Suprapubic skin (tissue), 4 donors: ENCODE measurements at regions not wholly inside any gene's neighbourhood (a gene's known extent, or its start where the extent isn't known, plus 50 kb on each side); places are given as distances from the start of the nearest gene placed in this dataset.

Experiments
- DNase-seq, 2 donors: peaks; one replicate each; pipeline ENCODE4 v3.0.0-alpha.2; 2019; ENCODE audit warnings: low spot score in 2 of 2
- H3K27ac ChIP-seq: fragments of 200-600 bp; sonication (generic); one replicate; pipeline ENCODE4 v1.5.1; 2019
- H3K27me3 ChIP-seq: fragments of 200-600 bp; sonication (generic); one replicate; pipeline ENCODE4 v1.5.1; 2019
- H3K36me3 ChIP-seq: fragments of 200-600 bp; sonication (generic); one replicate; pipeline ENCODE4 v1.5.1; 2019
- H3K4me1 ChIP-seq: fragments of 200-600 bp; sonication (generic); one replicate; pipeline ENCODE4 v1.5.1; 2019
- H3K4me3 ChIP-seq: fragments of 200-600 bp; sonication (generic); one replicate; pipeline ENCODE4 v1.5.1; 2019; ENCODE audit warnings: mild to moderate bottlenecking
- H3K9me3 ChIP-seq: fragments of 200-600 bp; sonication (generic); one replicate; pipeline ENCODE4 v1.5.1; 2019
- CTCF ChIP-seq, 2 donors: fragments of 200-600 bp in 1 of 2; fragments of 450-650 bp in 1 of 2; sonication (generic) in 1 of 2; IDR thresholded peaks; one replicate each; pipeline ENCODE4 v1.5.1; 2016 to 2019; ENCODE audit warnings: antibody characterized with exemption in 2 of 2, mild to moderate bottlenecking in 1 of 2, moderate library complexity in 1 of 2
- EP300 ChIP-seq: sonication (generic); formaldehyde crosslinking; IDR thresholded peaks from one replicate; pipeline ENCODE4 v1.6.1; 2017; ENCODE audit warnings: antibody characterized with exemption
- POLR2A ChIP-seq, 2 donors: fragments of 450-650 bp; IDR thresholded peaks; one replicate each; pipeline ENCODE4 v1.6.1; 2017; ENCODE audit warnings: antibody characterized with exemption in 2 of 2, mild to moderate bottlenecking in 2 of 2, moderate library complexity in 2 of 2
- POLR2AphosphoS5 ChIP-seq, 3 donors: sonication (generic); formaldehyde crosslinking; IDR thresholded peaks; one replicate each; pipeline ENCODE4 v1.6.1; 2017; ENCODE audit warnings: antibody characterized with exemption in 3 of 3
- WGBS: methylation state at CpG from one replicate; pipeline ENCODE4 v1.1.5; 2018; 5-methylcytosine and 5-hydroxymethylcytosine counted together

GRCh38 chr2:176657393-176657792, 388.2 kb downstream of the MTX2 start:
- no peaks in the 10 kb centered on the region for H3K9me3 ChIP-seq
- H3K27me3 ChIP-seq = peaks cover 20% of the 10 kb centered on the region
- TF ChIP-seq CTCF (IDR thresholded peaks at IDR 0.05) (no peak), POLR2AphosphoS5 (IDR thresholded peaks at IDR 0.05) (no peak), EP300 (no peak)
- 54% methylated on average over 2 of the region's 2 CpGs for WGBS
- H3K4me1 ChIP-seq = no peaks in the 10 kb centered on the region
- H3K4me3 ChIP-seq = no peak overlapping the region
- no peak overlapping the region for H3K27ac ChIP-seq
- no peak for DNase-seq
- H3K36me3 ChIP-seq = no peaks in the 10 kb centered on the region

DNA sequence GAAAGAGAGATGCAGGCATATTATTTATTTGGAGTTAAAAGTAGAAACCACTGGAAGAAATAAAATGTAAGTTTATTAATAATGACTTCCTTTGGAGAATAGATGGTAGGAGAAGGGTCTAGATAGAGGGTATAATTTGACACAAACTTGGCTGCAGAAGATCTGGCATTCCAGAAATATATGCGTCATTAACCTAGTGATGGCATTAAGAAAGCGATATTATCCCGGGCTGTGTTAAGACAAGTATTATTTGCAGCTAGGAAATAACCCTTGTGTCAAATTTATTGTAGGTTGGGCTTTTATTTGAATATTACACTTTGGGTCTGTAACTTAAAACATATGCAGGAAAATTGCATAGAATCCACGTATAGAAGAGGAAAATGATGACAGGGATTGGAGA, 389.5 kb downstream of the MTX2 start:
- TF ChIP-seq CTCF (IDR thresholded peaks at IDR 0.05) (no peak), POLR2A (IDR thresholded peaks at IDR 0.05) (no peak), POLR2AphosphoS5 (IDR thresholded peaks at IDR 0.05) (no peak), EP300 (no peak)
- Histone ChIP-seq H3K27ac (no peak overlapping the region), H3K4me3 (no peak overlapping the region), H3K9me3 (no peaks in the 10 kb centered on the region), H3K4me1 (no peaks in the 10 kb centered on the region), H3K27me3 (peaks cover 20% of the 10 kb centered on the region), H3K36me3 (no peaks in the 10 kb centered on the region)
- DNase-seq = no peak
- WGBS = 50% methylated on average over 4 of the region's 4 CpGs

DNA sequence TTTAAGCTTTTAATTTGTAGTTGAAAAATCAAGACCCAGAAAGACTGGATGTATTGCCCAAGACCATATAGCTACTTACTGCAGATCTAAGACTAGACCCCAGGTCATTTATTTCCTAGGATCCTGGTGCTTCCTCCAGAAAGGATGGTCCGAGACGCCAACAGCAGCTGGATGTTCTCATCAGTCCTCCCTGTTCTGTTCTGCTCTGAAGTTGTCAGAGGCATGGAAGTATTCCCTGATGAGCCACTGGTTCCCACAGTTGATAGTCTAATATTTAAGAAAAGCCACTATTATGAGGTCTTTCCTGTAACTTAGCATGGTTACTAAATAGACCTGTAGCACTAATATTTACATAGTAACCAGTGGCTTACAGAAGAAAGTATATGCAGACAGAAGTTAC, 393.5 kb downstream of the MTX2 start:
- no peak for DNase-seq
- 94% methylated on average over 2 of the region's 2 CpGs for WGBS
- Histone ChIP-seq H3K27ac (no peak overlapping the region), H3K9me3 (no peaks in the 10 kb centered on the region), H3K4me1 (no peaks in the 10 kb centered on the region), H3K4me3 (no peak overlapping the region), H3K36me3 (no peaks in the 10 kb centered on the region), H3K27me3 (peaks cover 8% of the 10 kb centered on the region)
- no peak for TF ChIP-seq CTCF (IDR thresholded peaks at IDR 0.05)
- TF ChIP-seq POLR2A (IDR thresholded peaks at IDR 0.05) = no peak
- TF ChIP-seq EP300 = no peak
- TF ChIP-seq POLR2AphosphoS5 (IDR thresholded peaks at IDR 0.05) = no peak

DNA sequence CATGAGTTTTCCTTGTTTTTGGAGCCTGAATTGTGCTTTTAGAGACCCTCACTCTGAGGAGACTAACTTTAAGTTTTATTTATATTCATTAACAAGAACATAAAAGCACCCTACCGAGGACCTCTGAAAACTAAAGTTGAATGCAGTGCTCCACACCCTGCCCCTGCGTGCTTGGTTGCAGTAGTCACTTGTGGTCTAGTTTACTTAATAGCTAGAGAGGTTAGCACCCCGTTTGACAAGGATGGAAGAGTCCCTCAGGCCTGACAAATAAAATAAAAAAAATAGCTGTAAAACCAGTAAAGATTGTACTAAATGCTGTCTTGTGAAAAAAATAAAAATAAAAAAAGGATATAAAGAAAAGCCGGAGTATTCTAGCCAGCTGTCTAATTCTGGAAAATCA, 395.2 kb downstream of the MTX2 start:
- H3K4me3 ChIP-seq = no peak overlapping the region
- no peaks in the 10 kb centered on the region for H3K4me1 ChIP-seq
- TF ChIP-seq POLR2AphosphoS5 (IDR thresholded peaks at IDR 0.05) (no peak), CTCF (IDR thresholded peaks at IDR 0.05) (no peak), POLR2A (IDR thresholded peaks at IDR 0.05) (no peak), EP300 (no peak)

DNA sequence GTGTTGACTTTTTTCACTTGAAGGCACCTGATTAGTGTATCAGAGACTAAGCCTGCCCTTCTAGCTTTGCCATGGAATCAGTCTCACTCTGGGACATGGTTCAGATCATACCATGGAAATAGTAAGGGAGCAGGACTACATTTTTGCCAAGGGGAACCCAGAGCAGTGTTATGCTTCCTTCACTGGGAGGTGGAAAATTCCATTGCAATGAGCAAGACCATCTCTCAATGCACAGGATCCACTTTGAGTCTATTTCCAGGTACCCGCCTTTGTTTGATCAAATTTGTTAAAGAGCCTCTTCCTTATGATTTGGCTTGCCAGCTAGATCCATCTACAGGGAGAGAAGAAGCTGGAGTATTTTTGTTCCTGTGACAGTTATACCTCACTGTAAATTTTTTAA, 395.8 kb downstream of the MTX2 start:
- no peak for TF ChIP-seq POLR2AphosphoS5 (IDR thresholded peaks at IDR 0.05)
- TF ChIP-seq EP300 = no peak
- TF ChIP-seq CTCF (IDR thresholded peaks at IDR 0.05) = no peak
- no peak for TF ChIP-seq POLR2A (IDR thresholded peaks at IDR 0.05)
- 100% methylated on average over 1 of the region's 1 CpG for WGBS
- Histone ChIP-seq H3K4me3 (no peak overlapping the region), H3K4me1 (no peaks in the 10 kb centered on the region), H3K9me3 (no peaks in the 10 kb centered on the region), H3K27ac (no peak overlapping the region), H3K27me3 (peaks cover 2% of the 10 kb centered on the region), H3K36me3 (no peaks in the 10 kb centered on the region)
- DNase-seq = no peak

More for the DNA sequence above, 395.2 kb downstream of the MTX2 start:
- WGBS = 77% methylated on average over 4 of the region's 4 CpGs
- Histone ChIP-seq H3K36me3 (no peaks in the 10 kb centered on the region), H3K9me3 (no peaks in the 10 kb centered on the region), H3K27me3 (peaks cover 8% of the 10 kb centered on the region), H3K27ac (no peak overlapping the region)
- no peak for DNase-seq
